Liver (tissue), 8 donors: ENCODE measurements at regions not wholly inside any gene's neighbourhood (a gene's known extent, or its start where the extent isn't known, plus 50 kb on each side); places are given as distances from the start of the nearest gene placed in this dataset.

Experiments
- DNase-seq: peaks from one replicate; pipeline ENCODE4 v3.0.0-alpha.2; 2017; ENCODE audit warnings: low spot score
- H3K27ac ChIP-seq, 2 donors: one replicate each; pipeline ENCODE4 v1.7.0; 2013; ENCODE audit warnings: inconsistent platforms in 2 of 2, low read length in 2 of 2, control low read depth in 1 of 2, low read depth in 1 of 2, mild to moderate bottlenecking in 1 of 2
- H3K27me3 ChIP-seq, 4 donors: one replicate each; pipeline versions ENCODE4 v1.6.1 to v1.7.0; 2013; ENCODE audit warnings: low read length in 3 of 4, inconsistent platforms in 1 of 4, mild to moderate bottlenecking in 1 of 4, moderate library complexity in 1 of 4; ENCODE audit not compliant: control insufficient read depth in 4 of 4, insufficient read depth in 4 of 4
- H3K36me3 ChIP-seq, 4 donors: one replicate each; pipeline versions ENCODE4 v1.6.1 to v1.7.0; 2013; ENCODE audit warnings: low read length in 3 of 4, mild to moderate bottlenecking in 3 of 4, low read depth in 1 of 4, moderate library complexity in 1 of 4; ENCODE audit not compliant: control insufficient read depth in 4 of 4, insufficient read depth in 3 of 4
- H3K4me1 ChIP-seq, 4 donors: one replicate each; pipeline versions ENCODE4 v1.6.1 to v1.7.0; 2013; ENCODE audit warnings: low read length in 3 of 4, mild to moderate bottlenecking in 3 of 4, moderate library complexity in 1 of 4; ENCODE audit not compliant: control insufficient read depth in 4 of 4, insufficient read depth in 4 of 4
- H3K4me3 ChIP-seq, 3 donors: one replicate each; pipeline versions ENCODE4 v1.6.1 to v1.7.0; 2013; ENCODE audit warnings: low read length in 3 of 3, control low read depth in 1 of 3, low read depth in 1 of 3, mild to moderate bottlenecking in 1 of 3
- H3K9ac ChIP-seq, 2 donors: one replicate each; pipeline ENCODE4 v1.7.0; 2013; ENCODE audit warnings: low read length in 2 of 2, mild to moderate bottlenecking in 2 of 2, moderate library complexity in 2 of 2, control low read depth in 1 of 2, low read depth in 1 of 2
- H3K9me3 ChIP-seq, 4 donors: one replicate each; pipeline versions ENCODE4 v1.6.1 to v1.7.0; 2013; ENCODE audit warnings: low read length in 3 of 4; ENCODE audit not compliant: control insufficient read depth in 4 of 4
- ATF3 ChIP-seq: IDR thresholded peaks from 2 replicates; pipeline ENCODE4 v1.6.1; 2016; ENCODE audit warnings: antibody characterized with exemption
- CTCF ChIP-seq: fragments of 150-350 bp; IDR thresholded peaks from 2 replicates; pipeline ENCODE4 v1.5.1; 2017; ENCODE audit warnings: improper control_type of control experiment, low read depth, low read length; ENCODE audit not compliant: missing input control
- EGR1 ChIP-seq, 2 donors: IDR thresholded peaks; 2 replicates each; pipeline ENCODE4 v1.6.1; 2016 to 2018; ENCODE audit warnings: antibody characterized with exemption in 2 of 2, low read depth in 2 of 2
- FOXA2 ChIP-seq: IDR thresholded peaks from 2 replicates; pipeline ENCODE4 v1.6.1; 2016; ENCODE audit warnings: antibody characterized with exemption
- GABPA ChIP-seq, 2 donors: IDR thresholded peaks in 1 of 2; conservative IDR thresholded peaks in 1 of 2; 2 replicates each; pipeline ENCODE4 v1.6.1; 2016; ENCODE audit warnings: antibody characterized with exemption in 2 of 2, mild to moderate bottlenecking in 1 of 2, moderate library complexity in 1 of 2
- HNF4A ChIP-seq, 2 donors: conservative IDR thresholded peaks; 2 replicates each; pipeline ENCODE4 v1.6.1; 2016; ENCODE audit warnings: antibody characterized with exemption in 2 of 2, mild to moderate bottlenecking in 2 of 2
- HNF4G ChIP-seq: IDR thresholded peaks from 2 replicates; pipeline ENCODE4 v1.6.1; 2016; ENCODE audit warnings: antibody characterized with exemption
- JUND ChIP-seq, 2 donors: IDR thresholded peaks; 2 replicates each; pipeline ENCODE4 v1.6.1; 2016; ENCODE audit warnings: antibody characterized with exemption in 2 of 2
- NR2F2 ChIP-seq: IDR thresholded peaks from 2 replicates; pipeline ENCODE4 v1.6.1; 2016; ENCODE audit warnings: antibody characterized with exemption
- RAD21 ChIP-seq, 2 donors: IDR thresholded peaks; 2 replicates each; pipeline ENCODE4 v1.6.1; 2016; ENCODE audit warnings: antibody characterized with exemption in 2 of 2, mild to moderate bottlenecking in 2 of 2
- RXRA ChIP-seq, 2 donors: IDR thresholded peaks; 2 replicates each; pipeline ENCODE4 v1.6.1; 2017 to 2018; ENCODE audit warnings: antibody characterized with exemption in 2 of 2, mild to moderate bottlenecking in 1 of 2
- SP1 ChIP-seq: IDR thresholded peaks from 2 replicates; pipeline ENCODE4 v1.6.1; 2018; ENCODE audit warnings: antibody characterized with exemption, mild to moderate bottlenecking
- TAF1 ChIP-seq: conservative IDR thresholded peaks from 2 replicates; pipeline ENCODE4 v1.6.1; 2016; ENCODE audit warnings: antibody characterized with exemption, mild to moderate bottlenecking
- YY1 ChIP-seq: IDR thresholded peaks from 2 replicates; pipeline ENCODE4 v1.6.1; 2016; ENCODE audit warnings: antibody characterized with exemption, mild to moderate bottlenecking
- WGBS: extraction: QIAGEN DNeasy Blood & Tissue Kit; methylation state at CpG from one replicate; pipeline ENCODE4 v1.1.7; 2013; 5-methylcytosine and 5-hydroxymethylcytosine counted together
- donor health status: healthy.
- donor health status: healthy.
- donor health status: healthy.
- donor health status: healthy.
- donor health status: healthy.

GRCh38 chr16:5549802-5550201 lies 452.2 kb upstream of the EEF2KMT start:
- Histone ChIP-seq H3K27ac (no peak overlapping the region), H3K4me3 (no peak overlapping the region), H3K27me3 (peaks cover 0 to 4% (median 0%) of the 10 kb centered on the region in 4 donors), H3K36me3 (no peaks in the 10 kb centered on the region), H3K9ac (no peak overlapping the region), H3K9me3 (no peaks in the 10 kb centered on the region), H3K4me1 (no peaks in the 10 kb centered on the region)
- no peak for DNase-seq
- TF ChIP-seq EGR1 (IDR thresholded peaks at IDR 0.05; ENCODE audit: low read depth in 2 of 2) (no peak), YY1 (no peak), HNF4A (conservative IDR thresholded peaks at IDR 0.05) (no peak), FOXA2 (no peak), CTCF (no peak), SP1 (no peak), ATF3 (no peak)
- 78% methylated on average over 3 of the region's 3 CpGs for WGBS

GRCh38 chr16:5541356-5541755 lies 443.8 kb upstream of the EEF2KMT start:
- Histone ChIP-seq H3K4me3 (no peak overlapping the region), H3K4me1 (no peaks in the 10 kb centered on the region), H3K9me3 (peaks cover 1 to 5% (median 4%) of the 10 kb centered on the region in 4 donors), H3K9ac (no peak overlapping the region), H3K27me3 (peaks cover 0 to 4% (median 0%) of the 10 kb centered on the region in 4 donors), H3K36me3 (no peaks in the 10 kb centered on the region), H3K27ac (no peak overlapping the region)
- no peak for TF ChIP-seq RAD21 (IDR thresholded peaks at IDR 0.05)
- WGBS: 42% methylated on average over 3 of the region's 3 CpGs
- no peak for DNase-seq

- no peaks in the 10 kb centered on the region for H3K36me3 ChIP-seq
- TF ChIP-seq TAF1 (no peak), ATF3 (no peak), HNF4G (no peak), JUND (IDR thresholded peaks at IDR 0.05) (no peak), EGR1 (IDR thresholded peaks at IDR 0.05; ENCODE audit: low read depth in 2 of 2) (no peak), RXRA (IDR thresholded peaks at IDR 0.05) (no peak), GABPA (IDR thresholded peaks at IDR 0.05 in 1 of 2, conservative IDR thresholded peaks at IDR 0.05 in 1 of 2) (no peak), YY1 (no peak), NR2F2 (no peak)
- 50% methylated on average over 1 of the region's 1 CpG for whole genome bisulfite sequencing
These were observed 439.8 kb upstream of the EEF2KMT start for GRCh38 chr16:5537347-5537746.

More at GRCh38 chr16:5537347-5537746, 439.8 kb upstream of the EEF2KMT start:
- H3K4me3 ChIP-seq: no peak overlapping the region
- H3K9me3 ChIP-seq: peaks cover 1 to 17% (median 8%) of the 10 kb centered on the region in 4 donors
- H3K27me3 ChIP-seq: peaks cover 0 to 4% (median 0%) of the 10 kb centered on the region in 4 donors
- H3K9ac ChIP-seq: no peak overlapping the region
- no peak for DNase-seq
- H3K4me1 ChIP-seq: no peaks in the 10 kb centered on the region
- H3K27ac ChIP-seq: no peak overlapping the region
